ENCODE measurements at regions not wholly inside any gene's neighbourhood (a gene's known extent, or its start where the extent isn't known, plus 50 kb on each side); places are given as distances from the start of the nearest gene placed in this dataset.

GRCh38 chr12:116463366-116463765 lies 95.8 kb upstream of the MAP1LC3B2 start:
- DNase-seq = no peak

GRCh38 chr12:116465407-116465806 lies 93.8 kb upstream of the MAP1LC3B2 start:
- no peak for DNase-seq

GRCh38 chr12:116465856-116466255 lies 93.3 kb upstream of the MAP1LC3B2 start:
- DNase-seq = no peak

GRCh38 chr12:116466536-116466935 lies 92.6 kb upstream of the MAP1LC3B2 start:
- DNase-seq = no peak

GRCh38 chr12:116469344-116469743 lies 89.8 kb upstream of the MAP1LC3B2 start:
- no peak for DNase-seq

- no peak for DNase-seq
These were observed 87.6 kb upstream of the MAP1LC3B2 start for GRCh38 chr12:116471544-116471943.

GRCh38 chr12:116472193-116472592 lies 87.0 kb upstream of the MAP1LC3B2 start:
- DNase-seq = no peak

- no peak for DNase-seq
These were observed 85.8 kb upstream of the MAP1LC3B2 start for GRCh38 chr12:116473416-116473815.

GRCh38 chr12:116474331-116474730 lies 84.8 kb upstream of the MAP1LC3B2 start:
- DNase-seq = no peak

- no peak for DNase-seq
These were observed 84.3 kb upstream of the MAP1LC3B2 start for GRCh38 chr12:116474899-116475298.

- no peak for DNase-seq
These were observed 82.9 kb upstream of the MAP1LC3B2 start for GRCh38 chr12:116476227-116476822.

- no peak for DNase-seq
These were observed 80.9 kb upstream of the MAP1LC3B2 start for GRCh38 chr12:116478243-116478773.

GRCh38 chr12:116480210-116480810 lies 78.9 kb upstream of the MAP1LC3B2 start:
- DNase-seq = no peak

- no peak for DNase-seq
These were observed 77.5 kb upstream of the MAP1LC3B2 start for GRCh38 chr12:116481726-116482125.

- no peak for DNase-seq
These were observed 77.0 kb upstream of the MAP1LC3B2 start for GRCh38 chr12:116482179-116482578.

- no peak for DNase-seq
These were observed 76.3 kb upstream of the MAP1LC3B2 start for GRCh38 chr12:116482859-116483258.

GRCh38 chr12:116483959-116484750 lies 75.0 kb upstream of the MAP1LC3B2 start:
- DNase-seq = no peak

- DNase-seq = no peak
These were observed 74.4 kb upstream of the MAP1LC3B2 start for GRCh38 chr12:116484807-116485206.

GRCh38 chr12:116489116-116489515 lies 70.1 kb upstream of the MAP1LC3B2 start:
- no peak for DNase-seq

- DNase-seq = no peak
These were observed 68.7 kb upstream of the MAP1LC3B2 start for GRCh38 chr12:116490471-116490870.

GRCh38 chr12:116492703-116493324 lies 66.4 kb upstream of the MAP1LC3B2 start:
- no peak for DNase-seq

- DNase-seq = no peak
These were observed 63.9 kb upstream of the MAP1LC3B2 start for GRCh38 chr12:116495260-116495659.

GRCh38 chr12:116497051-116497591 lies 62.1 kb upstream of the MAP1LC3B2 start:
- no peak for DNase-seq

All from activated CD8-positive, alpha-beta memory T cell treated with anti-CD3 and anti-CD28 coated beads, Interleukin-2, amount 50 U/mL, for 4 hours (primary cell).